ENCODE measurements at regions not wholly inside any gene's neighbourhood (a gene's known extent, or its start where the extent isn't known, plus 50 kb on each side); places are given as distances from the start of the nearest gene placed in this dataset.

DNA sequence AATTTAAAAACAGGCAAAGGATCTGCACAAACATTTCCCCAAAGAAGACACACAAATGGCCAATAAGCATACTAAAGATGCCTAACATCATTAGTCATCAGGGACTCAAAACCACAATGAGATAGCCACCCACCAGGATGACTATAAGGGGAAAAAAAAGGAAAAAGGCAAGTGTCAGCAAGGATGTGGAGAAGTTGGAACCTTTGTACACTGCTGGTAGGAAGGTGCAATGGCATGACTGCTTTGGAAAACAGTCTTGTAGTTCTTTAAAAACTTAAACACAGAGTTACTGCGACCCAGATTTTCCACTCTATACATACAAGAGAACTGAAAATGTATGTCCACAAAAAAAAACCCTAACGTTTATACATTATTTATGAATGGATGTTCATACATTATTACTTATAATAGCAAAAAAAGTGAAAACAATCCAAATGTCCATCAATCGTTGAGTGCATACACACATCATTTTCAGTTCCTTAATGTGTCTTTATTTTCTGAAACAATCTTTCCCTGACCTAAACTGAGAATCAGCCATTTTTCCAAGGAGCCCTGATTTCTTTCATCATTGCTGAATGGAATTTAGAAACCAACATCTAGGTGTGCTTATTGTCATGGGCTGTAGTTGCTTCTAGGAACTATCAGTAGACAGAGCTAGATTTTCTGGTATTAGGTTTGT, 64.7 kb upstream of the TLK1 start:
- DNase-seq (ENCODE audit: low spot score), result no peak

DNA sequence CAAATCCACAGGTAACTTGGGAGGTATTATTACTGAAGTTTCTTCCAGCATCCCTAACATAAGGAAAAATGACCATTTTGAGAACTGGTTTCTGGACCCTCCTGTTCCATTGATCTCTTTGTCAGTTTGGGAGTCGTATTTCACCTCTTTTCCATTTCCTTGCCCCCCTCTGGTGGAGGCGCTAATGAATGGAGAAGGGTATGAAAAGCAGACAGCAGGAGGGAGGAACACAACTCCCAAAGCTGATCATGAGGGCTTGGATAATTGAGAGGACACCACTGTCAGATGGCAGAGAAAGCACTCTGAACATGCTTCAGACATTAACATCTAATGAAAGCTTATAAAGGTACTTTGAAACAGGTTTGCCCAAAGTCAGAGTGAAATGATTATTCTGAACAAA, 56.6 kb upstream of the TLK1 start:
- no peak for DNase-seq (ENCODE audit: low spot score)

DNA sequence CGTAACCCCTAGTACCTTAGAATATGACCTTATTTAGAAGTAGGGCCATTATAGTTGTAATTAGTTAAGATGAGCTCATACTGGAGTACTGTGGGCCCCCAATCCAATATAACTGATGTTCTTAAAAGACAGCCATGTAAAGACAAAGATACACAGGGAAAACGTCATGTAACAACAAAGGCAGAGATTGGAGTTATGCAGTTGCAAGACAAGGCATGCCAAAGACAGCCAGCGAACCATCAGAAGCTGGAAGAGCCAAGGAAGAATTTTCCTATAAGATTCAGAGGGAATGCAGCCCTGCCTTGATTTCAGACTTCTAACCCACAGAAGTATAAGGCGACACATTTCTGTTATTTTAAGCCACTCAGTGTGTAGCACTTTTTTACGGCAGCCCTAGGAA, 55.9 kb upstream of the TLK1 start:
- no peak for DNase-seq (ENCODE audit: low spot score)

DNA sequence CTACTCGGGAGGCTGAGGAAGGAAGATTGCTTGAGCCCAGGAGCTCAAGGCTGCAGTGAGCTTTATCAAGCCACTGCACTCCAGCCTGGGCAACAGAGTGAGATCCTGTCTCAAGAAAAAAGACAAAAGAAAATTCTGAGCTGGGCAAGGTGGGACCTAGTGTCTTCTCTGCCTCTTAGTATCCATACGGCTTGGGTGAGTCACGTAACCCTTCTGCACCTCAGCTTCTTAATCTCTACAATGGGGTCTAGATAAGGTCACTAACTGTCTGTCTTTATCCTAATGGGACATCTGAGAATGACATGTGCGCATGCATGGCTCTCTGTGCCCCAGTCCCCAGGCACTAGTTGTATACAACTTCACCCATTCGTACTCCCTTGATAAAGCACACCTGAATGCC, 53.4 kb upstream of the TLK1 start:
- DNase-seq (ENCODE audit: low spot score), result no peak

DNA sequence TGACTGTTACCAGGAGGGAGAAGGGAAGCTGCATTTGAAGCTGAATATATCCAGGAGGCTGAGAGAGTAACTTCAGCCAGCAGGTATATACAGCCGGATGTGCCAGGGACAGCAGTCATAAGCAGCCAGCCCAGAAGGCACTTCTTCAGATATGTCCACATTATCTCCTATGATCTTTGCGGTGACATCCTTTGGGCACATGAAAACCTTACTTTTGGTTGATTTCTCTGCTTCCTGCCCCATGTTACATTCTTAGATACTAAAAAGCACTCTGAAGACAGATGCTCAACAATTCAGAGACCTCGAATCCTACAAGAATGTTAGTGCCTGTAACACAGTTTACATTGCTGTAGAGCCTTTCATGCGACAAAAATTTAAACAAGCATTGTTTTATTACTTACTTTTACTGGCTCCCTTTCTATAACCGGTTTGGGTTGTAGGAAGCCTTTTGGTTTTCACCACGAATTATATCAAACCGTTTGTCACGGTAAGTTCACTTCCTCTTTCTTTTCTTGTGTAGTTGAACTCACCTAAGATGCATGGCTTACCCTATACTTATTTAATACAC, 50.3 kb upstream of the TLK1 start:
- DNase-seq (ENCODE audit: low spot score), result no peak
